Fibroblast of peridontal ligament (primary cell): ENCODE measurements at regions not wholly inside any gene's neighbourhood (a gene's known extent, or its start where the extent isn't known, plus 50 kb on each side); places are given as distances from the start of the nearest gene placed in this dataset.

ENCODE experiments used
- DNase-seq: peaks from one replicate; pipeline ENCODE4 v3.0.0-alpha.2; 2010; ENCODE audit errors: extremely low read depth

DNA sequence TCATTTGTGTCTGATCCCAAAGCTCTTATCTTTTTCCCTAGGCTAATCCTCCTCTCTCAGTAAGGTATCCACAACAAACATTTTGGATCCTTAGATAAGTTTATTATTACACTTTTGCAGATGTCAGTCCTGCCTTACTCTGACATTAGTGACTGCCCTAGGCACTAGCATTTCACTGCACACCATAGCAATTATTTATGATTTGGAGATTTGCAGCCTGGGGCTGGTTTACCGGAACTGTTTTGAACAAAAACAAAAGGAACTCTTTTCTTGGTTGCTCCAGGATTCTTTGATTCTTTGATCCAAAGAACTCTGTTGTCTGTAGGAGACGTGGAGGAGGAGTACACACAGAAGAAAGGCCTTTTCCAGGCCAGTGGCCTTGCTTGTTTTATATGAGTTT lies 80.4 kb downstream of the EDNRB start:
- no peak for DNase-seq

DNA sequence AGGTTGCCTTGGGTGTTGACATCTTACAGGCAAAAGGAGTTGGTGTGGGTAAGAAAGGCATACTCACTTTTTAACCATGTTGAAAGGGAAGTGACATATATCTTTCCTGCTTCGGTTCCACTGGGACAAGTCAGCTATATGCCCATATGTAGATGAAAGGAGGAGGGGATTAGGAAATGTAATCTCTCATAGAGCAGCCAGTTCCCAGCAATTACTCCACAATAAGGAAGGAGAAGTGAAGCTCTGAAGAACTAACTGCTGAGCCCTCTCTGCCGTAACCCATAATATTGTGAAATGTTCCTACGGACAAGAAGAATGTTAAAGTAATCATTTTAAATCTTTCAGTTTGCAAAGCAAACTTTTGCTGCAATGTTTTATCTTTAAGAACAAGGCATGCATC lies 82.2 kb downstream of the EDNRB start:
- no peak for DNase-seq

DNA sequence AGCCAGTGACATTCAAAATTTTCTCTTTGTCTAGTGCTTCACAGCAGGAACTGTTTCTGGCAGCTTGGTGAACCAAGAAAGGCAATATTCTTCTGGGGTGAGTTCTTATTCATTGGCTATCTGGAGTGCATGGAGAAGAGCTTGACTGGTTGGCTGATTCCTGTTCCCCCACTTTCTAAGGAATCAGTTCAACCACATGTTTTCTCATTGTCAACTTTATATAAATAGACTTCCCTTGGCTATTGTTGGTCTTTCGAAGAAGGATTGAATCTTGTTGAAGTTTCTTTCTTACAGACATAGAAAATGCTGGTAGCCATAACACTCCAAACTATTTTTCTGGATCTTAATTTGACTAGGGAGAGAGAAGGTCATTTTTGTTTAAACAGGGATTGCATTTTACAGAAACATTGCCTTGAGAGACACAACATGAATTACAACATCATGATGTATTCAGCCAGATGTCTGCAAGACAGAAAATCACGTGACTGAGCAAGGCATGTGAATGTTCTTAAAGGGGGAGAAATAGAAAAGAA lies 85.2 kb downstream of the EDNRB start:
- DNase-seq = peak; percentile 85

DNA sequence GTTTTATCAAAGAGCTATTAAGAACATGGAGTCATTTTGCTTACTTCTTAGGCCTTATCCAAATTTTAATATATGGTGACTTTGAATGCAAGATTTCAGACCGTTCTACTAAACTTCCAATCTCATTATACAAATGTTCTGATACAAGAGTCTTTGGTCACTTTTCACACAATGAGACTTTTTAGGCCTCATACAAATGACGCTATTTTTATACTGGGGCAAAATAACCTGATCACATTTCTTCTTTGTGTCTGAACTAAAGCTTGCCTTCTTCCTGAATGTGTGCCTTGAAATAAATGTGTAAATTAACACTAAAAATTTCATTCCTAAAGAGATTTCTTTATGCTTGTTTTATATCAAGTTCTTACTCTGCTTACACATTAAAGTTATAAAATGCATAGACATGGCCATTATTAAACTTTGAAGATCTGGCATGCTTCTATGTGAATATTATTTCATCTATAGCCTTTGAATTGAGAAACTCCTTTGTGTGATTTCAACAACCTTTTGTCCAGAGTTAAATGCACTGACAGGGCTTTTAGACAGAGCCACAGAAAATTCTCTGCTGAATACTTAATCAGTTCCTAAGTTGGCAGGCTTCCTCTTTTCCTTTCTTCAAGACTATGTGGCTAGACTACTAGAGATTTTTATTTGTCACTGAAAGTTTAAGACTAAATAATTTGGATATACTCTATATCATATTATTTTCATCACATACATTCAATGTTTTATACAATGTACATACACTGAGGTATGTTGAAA lies 86.1 kb downstream of the EDNRB start:
- DNase-seq = peak; percentile 27

DNA sequence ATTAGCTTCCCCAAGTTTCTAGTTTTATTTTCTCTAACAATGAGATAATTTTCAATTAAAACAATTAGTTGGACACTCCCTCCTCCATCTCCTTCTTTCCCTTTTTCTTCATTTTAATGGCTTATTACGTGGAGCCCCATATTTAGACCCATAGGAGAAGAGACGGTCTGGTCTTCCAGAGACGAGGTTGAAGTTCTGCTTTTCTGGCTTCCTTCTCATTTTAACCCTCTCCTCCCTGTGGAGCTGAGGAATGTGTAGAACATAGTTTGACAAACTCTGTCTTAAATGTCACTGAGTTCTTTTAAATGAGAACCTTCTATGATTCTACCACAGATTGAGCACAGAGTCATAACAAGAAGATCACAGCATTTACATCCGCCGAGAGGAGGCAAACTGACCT lies 86.8 kb downstream of the EDNRB start:
- no peak for DNase-seq

DNA sequence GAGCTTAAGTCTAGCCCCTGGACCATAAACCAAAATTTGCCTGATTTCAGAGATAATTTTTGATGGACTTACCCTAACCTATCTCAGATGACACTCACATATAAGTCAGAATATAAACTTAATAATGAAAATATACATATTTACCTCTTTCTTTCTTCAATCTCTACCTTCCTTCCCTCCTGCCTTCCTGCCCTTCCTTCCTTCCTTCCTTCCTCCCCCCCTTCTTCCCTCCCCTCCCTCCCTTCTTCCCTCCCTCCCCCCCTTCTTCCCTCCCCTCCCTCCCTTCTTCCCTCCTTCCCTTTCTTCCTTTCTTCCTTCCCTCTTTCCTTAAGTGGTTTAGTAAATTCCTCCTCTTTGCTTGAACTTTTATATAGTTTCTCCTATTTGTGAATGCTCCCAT lies 88.7 kb downstream of the EDNRB start:
- no peak for DNase-seq

DNA sequence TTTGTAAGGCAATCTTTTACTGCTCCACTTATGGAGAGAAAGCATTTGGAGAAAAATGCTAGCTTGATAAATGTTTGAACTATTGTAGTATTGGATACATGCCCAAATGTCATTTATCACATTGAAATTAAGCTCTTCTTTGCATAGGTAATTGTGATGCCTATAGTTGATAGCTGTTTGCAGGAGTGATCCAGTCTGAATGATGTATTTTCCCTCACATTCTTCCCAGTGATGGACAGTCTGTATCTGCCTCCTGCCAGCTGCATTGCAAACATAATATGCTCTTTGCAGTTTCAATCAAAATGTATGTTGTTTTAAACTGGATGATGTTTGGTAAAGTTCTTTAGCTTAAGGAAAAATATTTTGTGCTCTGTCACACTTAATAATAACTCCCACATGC lies 89.8 kb downstream of the EDNRB start:
- DNase-seq = no peak

DNA sequence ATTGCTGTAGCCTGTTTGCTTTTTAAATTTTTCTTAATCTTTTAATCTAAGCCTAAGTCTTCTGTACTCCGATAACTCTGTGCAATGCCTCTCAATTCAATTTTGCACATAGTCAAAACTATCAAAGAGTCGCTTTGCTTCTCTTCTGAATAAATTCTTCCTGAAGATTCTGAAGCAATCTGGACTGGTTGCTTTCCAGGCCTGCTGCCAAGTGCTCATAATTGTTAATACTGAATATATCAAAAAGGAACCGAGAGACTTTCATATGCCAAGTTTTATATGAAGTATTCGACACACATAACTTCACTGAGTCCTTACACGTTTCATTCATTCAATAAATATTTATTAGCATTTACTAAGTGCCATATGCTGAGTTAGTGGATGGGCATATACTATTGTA lies 91.3 kb downstream of the EDNRB start:
- DNase-seq = no peak

DNA sequence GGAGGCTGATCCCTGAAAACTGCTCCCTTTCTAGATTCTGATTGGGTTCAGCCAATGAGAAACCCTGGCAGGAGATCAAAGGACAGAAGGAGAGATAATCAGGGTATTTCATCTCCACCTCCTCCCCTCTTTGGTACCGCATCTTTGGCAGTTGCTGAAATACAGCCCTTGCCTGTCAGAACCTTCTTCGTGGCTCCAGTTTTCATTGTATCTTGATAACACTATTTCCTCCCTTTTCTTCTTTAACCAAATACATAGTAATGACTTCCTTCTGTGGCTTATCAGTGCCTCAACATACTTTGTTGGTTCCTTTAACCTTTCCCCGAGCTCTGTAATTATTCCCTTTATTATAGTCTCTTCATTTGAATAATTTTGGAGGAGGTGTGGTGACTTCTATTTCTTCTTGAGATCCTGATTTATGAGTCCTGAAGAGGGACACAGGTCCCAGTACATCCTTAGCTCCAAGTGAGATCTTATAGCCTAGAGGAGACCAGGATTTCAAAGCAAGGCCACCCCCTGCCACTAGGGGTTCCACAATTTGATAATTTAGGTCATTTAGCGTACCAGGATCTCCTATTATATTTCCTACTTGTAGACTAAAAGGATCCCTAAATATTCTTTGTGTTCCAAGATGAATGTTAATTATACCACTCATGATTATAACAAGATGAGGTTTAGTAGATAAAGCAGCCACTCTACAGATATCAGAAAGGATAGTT lies 98.0 kb downstream of the EDNRB start:
- no peak for DNase-seq

DNA sequence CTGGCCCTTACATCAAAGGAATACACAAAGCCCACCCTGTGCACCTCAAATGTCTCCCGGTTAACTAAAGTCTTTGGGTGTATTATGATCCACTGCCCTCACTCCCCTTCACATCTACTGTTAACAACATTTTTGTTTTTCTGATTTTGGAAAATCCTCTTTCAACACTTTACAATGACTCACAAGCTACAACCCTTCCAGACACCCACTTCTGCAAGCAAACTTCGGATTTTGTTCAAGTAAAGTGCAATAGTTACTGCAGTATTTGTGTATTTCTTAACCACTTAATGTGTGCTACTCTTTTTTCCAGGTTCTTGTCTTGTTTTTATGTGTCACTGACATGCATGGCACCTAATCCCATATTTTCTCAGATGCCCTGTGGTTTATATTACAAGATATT lies 101.1 kb downstream of the EDNRB start:
- DNase-seq = no peak

DNA sequence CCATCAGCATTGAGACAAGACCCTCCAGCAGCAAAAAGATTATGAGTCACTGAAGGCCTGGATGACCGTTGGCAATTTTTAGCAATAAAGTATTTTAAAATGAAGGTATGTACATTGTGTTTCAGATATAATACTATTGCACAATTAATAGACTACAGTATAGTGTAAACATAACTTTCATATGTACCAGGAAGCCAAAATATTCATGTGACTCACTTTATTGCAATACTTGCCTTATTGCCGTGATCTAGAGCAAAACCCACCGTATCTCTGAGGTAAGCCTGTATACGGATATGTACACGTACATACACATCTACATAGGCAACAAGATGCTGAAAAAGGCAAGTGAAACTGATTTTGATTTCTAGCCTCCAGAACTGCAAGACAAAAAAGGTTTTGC lies 103.3 kb downstream of the EDNRB start:
- no peak for DNase-seq
